Psoas muscle (tissue), 7 donors: ENCODE measurements at regions not wholly inside any gene's neighbourhood (a gene's known extent, or its start where the extent isn't known, plus 50 kb on each side); places are given as distances from the start of the nearest gene placed in this dataset.

Experiments
- ATAC-seq, 4 donors: fragments of 200-7000 bp; cut with Tn5 transposase; one replicate each; pipeline ENCODE4 v1.9.1; 2020; ENCODE audit warnings: moderate library complexity in 3 of 4, mild to moderate bottlenecking in 2 of 4
- DNase-seq, 2 donors: peaks; one replicate each; pipeline ENCODE4 v3.0.0-alpha.2; 2020
- H3K27ac ChIP-seq: fragments of 200-600 bp; one replicate; pipeline ENCODE4 v1.8.0; 2022
- H3K27me3 ChIP-seq, 3 donors: fragments of 200-600 bp in 1 of 3; one replicate each; pipeline versions ENCODE4 v1.6.1 to v1.8.0; 2013 to 2022; ENCODE audit warnings: low read length in 2 of 3, mild to moderate bottlenecking in 2 of 3, moderate library complexity in 1 of 3; ENCODE audit not compliant: insufficient read depth in 3 of 3
- H3K36me3 ChIP-seq, 2 donors: fragments of 200-600 bp in 1 of 2; one replicate each; pipeline versions ENCODE4 v1.6.1 to v1.8.0; 2013 to 2022; ENCODE audit warnings: low read depth in 1 of 2, mild to moderate bottlenecking in 1 of 2, moderate library complexity in 1 of 2; ENCODE audit not compliant: insufficient read depth in 1 of 2
- H3K4me1 ChIP-seq: fragments of 200-600 bp; one replicate; pipeline ENCODE4 v1.8.0; 2022
- H3K4me3 ChIP-seq: fragments of 200-600 bp; one replicate; pipeline ENCODE4 v1.8.0; 2022; ENCODE audit warnings: mild to moderate bottlenecking
- H3K9me3 ChIP-seq: fragments of 200-600 bp; one replicate; pipeline ENCODE4 v1.8.0; 2022
- CTCF ChIP-seq: fragments of 200-600 bp; IDR thresholded peaks from one replicate; pipeline ENCODE4 v1.8.0; 2022; ENCODE audit warnings: antibody characterized with exemption
- WGBS, 3 donors: extraction: QIAGEN DNeasy Blood & Tissue Kit; methylation state at CpG; one replicate each; pipeline versions ENCODE4 v1.1.6 to v1.1.7; 2013; 5-methylcytosine and 5-hydroxymethylcytosine counted together
- intact Hi-C, 2 donors: fragments of 100-400 bp; cut with DNase I; formaldehyde crosslinking; loops; one replicate each; pipeline versions ENCODE4 v1.11.0 to v1.14.2; 2022
- donor health status: healthy with polysubstance abuse.
- donor health status: DM: no; HTN: no; CAD: no; lungs with moderate emphysema.
- donor health status: Bipolar disorder and iron deficiency.
- donor health status: healthy.
- donor health status: DM: yes; HTN: yes; CAD: no.
- donor health status: DM: no; HTN: no; CAD: no.
- donor health status: DM: yes; HTN: yes; CAD: no.

GRCh38 chr13:99811067-99811700, 160.4 kb downstream of the ZIC5 start:
- Histone ChIP-seq H3K4me1 (no peaks in the 10 kb centered on the region), H3K27me3 (no peaks in the 10 kb centered on the region), H3K4me3 (no peak overlapping the region), H3K36me3 (no peaks in the 10 kb centered on the region), H3K27ac (no peak overlapping the region), H3K9me3 (no peaks in the 10 kb centered on the region)
- TF ChIP-seq CTCF = no peak
- DNase-seq = no peak
- intact Hi-C loops = no loop called here
- WGBS, 3 donors = 65 to 71% (median 67%) methylated on average over 7 of the region's 7 CpGs
- no peak for ATAC-seq

GRCh38 chr13:99809926-99810325, 161.6 kb downstream of the ZIC5 start:
- WGBS, 3 donors = 54 to 68% (median 61%) methylated on average over 4 of the region's 4 CpGs
- H3K36me3 ChIP-seq = no peaks in the 10 kb centered on the region
- intact Hi-C loops = no loop called here
- TF ChIP-seq CTCF = no peak
- DNase-seq (no peak), ATAC-seq (no peak)
- H3K4me3 ChIP-seq = no peak overlapping the region
- H3K27me3 ChIP-seq = no peaks in the 10 kb centered on the region
- no peaks in the 10 kb centered on the region for H3K9me3 ChIP-seq
- H3K4me1 ChIP-seq = no peaks in the 10 kb centered on the region
- no peak overlapping the region for H3K27ac ChIP-seq

- no peaks in the 10 kb centered on the region for H3K36me3 ChIP-seq
- H3K9me3 ChIP-seq = no peaks in the 10 kb centered on the region
- no peaks in the 10 kb centered on the region for H3K4me1 ChIP-seq
- intact Hi-C loops = no loop called here
- no peak for DNase-seq
- no peak for ATAC-seq
- no peak overlapping the region for H3K27ac ChIP-seq
- 38 to 46% (median 45%) methylated on average over 8 of the region's 8 CpGs for WGBS, 3 donors
- H3K4me3 ChIP-seq = no peak overlapping the region
- TF ChIP-seq CTCF = no peak
- no peaks in the 10 kb centered on the region for H3K27me3 ChIP-seq
These were observed 162.1 kb downstream of the ZIC5 start for GRCh38 chr13:99809496-99809895.

- Histone ChIP-seq H3K4me1 (no peaks in the 10 kb centered on the region), H3K9me3 (no peaks in the 10 kb centered on the region), H3K27ac (no peak overlapping the region), H3K36me3 (no peaks in the 10 kb centered on the region), H3K27me3 (no peaks in the 10 kb centered on the region), H3K4me3 (no peak overlapping the region)
- no peak for TF ChIP-seq CTCF
- WGBS, 3 donors = 0 to 41% (median 38%) methylated on average over 1 of the region's 1 CpG
- intact Hi-C loops = no loop called here
- DNase-seq (no peak), ATAC-seq (no peak)
These were observed 162.8 kb downstream of the ZIC5 start for GRCh38 chr13:99808786-99809185.

- Histone ChIP-seq H3K4me3 (no peak overlapping the region), H3K27me3 (no peaks in the 10 kb centered on the region), H3K27ac (no peak overlapping the region), H3K36me3 (no peaks in the 10 kb centered on the region), H3K4me1 (no peaks in the 10 kb centered on the region), H3K9me3 (no peaks in the 10 kb centered on the region)
- DNase-seq = no peak
- intact Hi-C loops = no loop called here
- no peak for ATAC-seq
- 71 to 88% (median 84%) methylated on average over 4 of the region's 4 CpGs for WGBS, 3 donors
- TF ChIP-seq CTCF = no peak
These were observed 164.9 kb downstream of the ZIC5 start for GRCh38 chr13:99806671-99807070.
